Fibroblast of skin of right quadriceps (primary cell): ENCODE measurements at regions not wholly inside any gene's neighbourhood (a gene's known extent, or its start where the extent isn't known, plus 50 kb on each side); places are given as distances from the start of the nearest gene placed in this dataset.
A peak's percentile ranks its signal among the peaks of the same experiment; 100 is the strongest.

Experiments used
- DNase-seq: peaks from one replicate; pipeline ENCODE4 v3.0.0-alpha.2; 2013

DNA sequence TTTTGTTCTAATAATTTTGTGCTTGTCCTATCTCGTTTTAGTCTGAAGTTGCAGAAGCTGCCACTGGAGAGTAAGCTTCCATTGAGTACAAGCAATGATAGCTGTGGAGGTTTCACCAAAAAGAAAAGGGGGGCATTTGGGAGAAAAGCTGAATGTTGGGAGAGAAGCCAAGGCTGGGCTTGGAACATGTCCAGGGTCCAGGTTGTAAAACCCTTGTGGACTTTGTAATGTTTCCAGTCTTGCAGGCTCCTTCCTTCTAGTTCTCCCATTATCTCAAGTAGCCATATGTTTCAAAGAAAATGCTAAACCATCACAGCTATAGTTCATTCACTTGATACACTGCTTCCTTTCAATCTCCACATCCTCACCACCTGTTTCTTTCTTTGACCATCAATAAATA is 880.2 kb downstream of the NLGN4Y start:
- no peak for DNase-seq

DNA sequence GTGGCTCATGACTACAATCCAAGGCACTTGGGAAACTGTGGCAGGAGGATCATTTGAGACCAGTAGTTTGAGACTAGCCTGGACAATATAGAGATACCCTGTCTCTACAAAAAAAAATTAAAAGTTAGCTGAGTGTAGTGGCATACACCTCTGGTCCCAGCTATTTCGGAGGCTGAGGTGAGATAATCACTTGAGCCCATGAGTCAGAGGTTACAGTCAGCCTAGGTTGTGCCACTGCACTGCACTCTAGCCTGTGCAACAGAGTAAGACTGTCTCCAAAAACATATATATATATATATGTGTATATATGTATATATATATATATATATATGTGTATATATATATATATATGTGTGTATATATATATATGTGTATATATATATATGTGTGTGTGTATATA is 890.8 kb downstream of the NLGN4Y start:
- no peak for DNase-seq

DNA sequence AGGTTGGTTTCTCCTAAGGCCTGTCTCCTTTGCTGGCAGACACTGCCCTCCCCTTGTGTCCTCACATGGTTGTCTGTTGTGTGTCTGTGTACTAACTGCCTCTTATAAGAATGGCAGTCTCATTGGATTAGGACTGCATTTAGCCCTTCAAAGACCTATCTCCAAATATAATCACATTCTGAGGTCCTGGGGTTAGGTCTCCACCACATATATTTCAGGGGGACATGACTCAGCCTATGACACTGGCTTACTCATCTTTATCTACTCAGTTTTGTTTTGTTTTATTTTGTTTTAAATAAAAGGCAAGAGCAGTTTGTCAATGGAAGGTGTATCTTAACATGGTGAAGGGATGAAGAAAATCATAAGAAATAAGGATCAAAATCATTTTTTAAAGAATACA is 894.3 kb downstream of the NLGN4Y start:
- peak; percentile 24 for DNase-seq

DNA sequence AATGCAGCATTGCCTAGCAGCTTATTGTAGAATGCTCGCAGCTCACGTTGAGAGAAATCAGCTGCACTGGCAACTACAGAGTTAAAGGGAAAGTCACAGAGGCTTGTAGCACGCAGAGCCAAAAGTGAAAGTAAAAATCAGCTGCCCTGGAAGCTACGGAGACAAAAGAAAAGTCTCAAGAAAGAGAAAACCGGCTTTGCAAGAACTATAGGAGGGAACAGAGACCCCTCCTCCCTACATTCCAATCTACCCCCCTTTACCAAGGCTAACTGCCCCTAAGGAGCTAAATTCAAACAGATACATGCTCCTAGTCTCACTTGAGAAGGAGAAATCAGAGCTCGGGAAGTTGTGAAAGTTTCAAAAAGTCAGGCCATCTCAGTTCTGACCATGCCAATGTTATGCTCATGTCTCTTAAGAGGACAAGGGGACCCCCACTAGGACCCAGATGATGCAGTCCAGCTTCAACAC is 900.4 kb downstream of the NLGN4Y start:
- DNase-seq = peak; percentile 51

DNA sequence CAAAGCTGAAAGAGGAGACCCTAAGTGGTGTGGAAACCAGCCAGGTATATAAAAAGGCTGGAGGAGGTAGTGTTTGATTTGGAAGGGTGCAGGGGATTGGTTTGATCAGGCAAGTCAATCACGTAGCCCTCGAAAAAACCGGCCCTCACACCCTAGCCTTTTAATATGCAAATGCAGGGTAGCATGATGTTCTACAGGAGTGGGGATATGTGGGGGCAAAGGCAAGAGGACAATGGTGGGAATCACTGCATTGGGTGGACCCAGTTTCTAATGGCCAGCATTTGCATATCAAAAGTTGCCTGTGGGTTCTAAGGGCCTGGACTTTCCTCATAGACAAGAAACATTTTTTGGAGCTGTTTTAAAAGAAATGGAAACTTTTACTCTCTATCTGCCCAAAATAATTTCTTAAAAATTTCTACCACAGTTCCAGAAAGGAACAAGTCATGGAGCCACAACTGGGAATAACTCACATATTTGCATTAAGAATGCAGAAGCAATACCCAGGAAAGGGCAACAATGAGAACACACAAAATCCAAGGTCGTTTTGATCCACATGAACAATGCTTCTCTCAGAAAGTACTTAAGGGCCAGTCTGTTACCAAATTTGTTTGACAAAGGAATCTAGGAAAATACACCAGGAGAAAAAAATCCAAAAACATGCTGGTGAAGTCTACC is 915.8 kb downstream of the NLGN4Y start:
- DNase-seq = no peak

DNA sequence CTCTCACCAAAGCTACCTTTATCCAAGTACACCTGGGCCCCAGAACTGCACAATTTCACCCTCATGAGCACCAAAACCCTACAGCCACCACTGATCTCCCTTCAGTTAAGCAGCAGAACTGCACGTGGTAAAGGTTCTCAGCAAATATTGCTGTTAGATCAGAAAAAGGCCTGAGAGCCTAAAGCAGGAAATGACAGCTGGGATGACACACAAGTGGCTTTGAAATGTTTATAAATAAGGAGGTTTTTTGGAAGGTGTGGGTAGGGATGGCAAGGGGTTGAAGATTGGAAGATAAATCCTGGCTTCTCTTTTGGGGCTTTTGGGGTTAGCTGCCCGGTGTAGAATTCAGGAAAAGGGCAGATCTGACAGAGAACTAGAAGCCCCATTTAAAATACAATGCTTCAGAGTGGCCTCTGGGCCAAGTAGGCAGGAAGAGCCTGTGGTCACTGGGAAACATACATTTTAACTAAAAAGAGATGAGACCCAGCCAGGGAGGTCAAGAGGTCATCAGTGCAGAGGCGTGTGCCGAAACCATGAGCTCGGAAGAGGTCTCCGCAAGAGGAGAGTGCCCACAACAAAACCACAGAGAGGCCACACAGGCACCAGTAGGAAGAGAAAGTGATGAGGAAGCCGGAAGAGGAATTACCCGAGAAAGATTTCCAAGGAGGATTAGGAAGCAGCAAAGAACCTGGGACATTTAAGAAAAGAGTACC is 916.5 kb downstream of the NLGN4Y start:
- peak; percentile 17 for DNase-seq

DNA sequence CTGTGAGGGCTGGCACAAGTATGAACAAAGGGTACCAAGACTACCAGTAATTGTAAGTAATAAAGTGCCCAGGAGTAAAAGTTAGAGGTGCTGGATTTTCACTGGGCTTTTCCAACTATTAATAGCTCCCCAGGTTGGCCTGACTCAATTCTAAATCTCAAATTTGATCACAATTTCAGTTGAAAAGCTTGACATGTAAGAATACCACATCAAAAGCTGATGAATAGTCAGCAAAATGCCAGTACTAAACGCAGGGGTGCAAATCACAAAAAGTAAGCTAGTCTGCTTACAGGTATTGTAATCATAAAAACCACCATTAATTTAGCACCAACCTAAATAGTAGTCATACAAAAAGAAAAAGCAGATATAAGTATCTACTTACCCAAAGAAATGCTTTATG is 917.5 kb downstream of the NLGN4Y start:
- no peak for DNase-seq

DNA sequence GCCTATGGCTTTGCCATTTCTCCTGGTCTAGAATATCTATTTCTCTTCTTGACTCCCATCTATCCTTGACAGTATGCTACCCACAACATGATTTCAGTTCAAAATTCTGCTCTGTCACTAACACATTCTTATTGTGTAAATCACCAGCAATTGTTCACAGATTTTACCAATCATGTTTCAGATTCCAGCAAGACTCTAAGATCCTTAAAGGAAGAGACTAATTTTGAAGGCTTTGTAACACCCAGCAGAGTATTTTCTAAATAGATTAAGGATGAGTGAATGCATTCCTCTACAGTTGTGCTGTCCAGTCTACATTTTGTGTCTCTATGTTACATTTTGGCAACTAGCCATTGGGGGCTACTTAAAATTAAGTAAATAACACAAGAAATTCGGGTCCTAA is 921.5 kb downstream of the NLGN4Y start:
- DNase-seq = peak; percentile 73

DNA sequence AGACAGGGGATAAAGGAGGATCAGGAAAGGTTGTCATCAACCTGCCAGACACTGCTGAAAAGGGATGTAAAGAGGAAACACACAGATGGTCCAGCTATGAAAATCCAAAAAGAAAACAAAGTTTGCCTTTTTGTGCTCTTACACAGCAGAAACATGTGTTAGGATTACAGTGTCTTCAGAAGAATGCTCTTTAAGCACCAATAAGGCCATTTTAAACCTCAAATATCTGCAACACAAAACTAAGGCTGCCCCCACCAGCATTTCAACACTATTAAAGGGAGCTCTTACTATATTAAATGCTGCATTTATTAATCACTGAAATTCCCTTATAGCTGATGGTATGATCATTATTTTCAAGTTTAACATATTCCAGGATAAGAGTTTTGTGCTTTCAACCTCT is 922.5 kb downstream of the NLGN4Y start:
- peak; percentile 34 for DNase-seq

DNA sequence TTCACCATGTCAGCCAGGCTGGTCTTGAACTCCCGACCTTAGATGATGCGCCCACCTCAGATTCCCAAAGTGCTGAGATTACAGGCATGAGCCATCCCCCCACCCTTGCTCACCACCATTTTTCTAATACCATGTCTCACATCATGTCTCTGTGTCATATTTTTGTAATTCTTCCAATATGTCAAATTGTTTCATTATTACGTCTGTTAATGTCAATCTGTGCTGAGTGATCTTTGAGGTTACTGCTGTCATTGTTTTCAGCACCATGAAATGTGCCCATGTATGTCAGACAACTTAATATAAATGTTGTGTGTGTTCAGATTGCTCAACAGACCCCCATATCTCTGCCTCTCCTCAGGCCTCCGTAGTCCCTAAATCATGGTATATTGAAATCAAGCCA is 923.6 kb downstream of the NLGN4Y start:
- DNase-seq = no peak

DNA sequence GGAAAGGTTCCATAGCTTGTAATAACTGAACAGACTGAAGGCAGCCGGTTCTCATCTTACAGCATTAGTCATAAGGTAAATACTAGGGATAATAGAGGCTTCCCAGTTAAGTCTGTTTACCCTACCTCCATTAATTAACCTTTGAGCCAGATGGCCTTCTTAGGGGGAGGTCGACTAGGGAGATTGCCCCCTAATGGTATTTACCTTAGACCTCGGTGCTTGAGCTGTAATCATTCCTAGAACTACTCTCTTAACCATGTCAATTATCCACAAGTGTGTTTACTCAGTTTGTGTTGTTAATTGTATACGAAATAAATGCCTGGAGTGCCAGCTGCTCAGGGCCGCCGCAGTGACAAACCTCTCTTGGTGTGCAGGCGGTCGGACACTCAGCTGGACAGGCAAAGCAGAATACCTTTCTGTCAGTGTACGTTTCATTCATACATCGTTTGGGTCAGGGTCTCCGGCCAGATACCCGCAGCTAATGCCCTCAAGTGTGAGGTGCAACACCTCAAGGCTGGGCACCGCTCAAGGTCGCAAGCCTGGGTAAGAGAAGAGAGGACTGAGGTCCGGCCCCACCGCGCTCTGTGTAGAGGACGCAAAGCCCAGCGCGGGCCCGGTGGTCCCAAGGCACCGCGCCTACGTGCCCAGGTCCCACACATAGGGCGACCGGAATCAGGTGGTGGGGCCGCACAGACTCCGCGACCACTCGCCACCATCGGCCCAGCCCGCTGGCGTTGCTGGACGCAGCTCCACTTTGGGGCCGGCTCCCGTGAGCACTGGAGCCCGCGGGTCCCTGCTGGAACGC is 931.0 kb downstream of the NLGN4Y start:
- DNase-seq = peak; percentile 11

DNA sequence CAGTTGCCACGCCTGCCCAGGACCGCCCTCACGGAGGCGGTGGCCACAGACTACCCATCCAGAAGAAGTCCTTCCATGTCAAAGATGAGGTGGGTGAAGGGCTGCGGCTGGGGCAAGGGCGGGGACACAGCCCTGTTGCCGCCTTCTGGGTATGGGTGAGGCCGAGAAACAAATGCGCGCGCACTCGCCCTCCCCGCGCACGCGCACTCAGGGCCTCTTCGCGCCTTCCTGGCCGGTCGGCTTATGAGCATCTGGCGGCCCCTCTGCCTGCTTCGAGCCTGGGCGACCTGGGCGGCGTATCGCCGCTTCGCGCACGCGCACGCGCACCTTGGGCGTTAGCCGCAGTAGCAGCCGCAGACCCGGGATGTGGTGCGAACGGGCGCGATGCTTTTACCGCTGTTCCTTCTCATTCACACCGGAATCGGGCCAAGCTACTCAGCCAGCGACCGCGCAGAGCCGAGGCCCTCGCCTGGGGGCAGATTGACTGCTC is 931.7 kb downstream of the NLGN4Y start:
- peak; percentile 81 for DNase-seq

DNA sequence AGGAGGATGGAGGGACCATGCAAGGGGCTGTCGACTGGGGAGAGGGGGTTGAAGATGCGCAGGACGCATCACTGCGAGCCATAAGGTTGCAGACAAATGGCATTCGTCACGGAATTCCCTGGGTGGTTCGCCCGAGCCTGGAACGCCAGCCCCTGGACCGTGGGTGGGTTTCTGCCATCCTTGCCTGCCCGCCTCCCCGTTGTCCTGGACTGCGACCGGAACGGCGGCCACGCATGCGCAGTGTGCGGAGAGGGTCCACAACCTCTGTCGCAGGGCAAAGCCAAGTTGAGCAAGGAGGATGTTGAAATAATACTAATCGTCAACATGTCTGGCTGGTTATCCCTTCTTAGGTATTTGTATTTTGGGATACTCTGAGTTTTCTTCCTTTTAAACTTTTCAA is 932.2 kb downstream of the NLGN4Y start:
- DNase-seq = peak; percentile 9

DNA sequence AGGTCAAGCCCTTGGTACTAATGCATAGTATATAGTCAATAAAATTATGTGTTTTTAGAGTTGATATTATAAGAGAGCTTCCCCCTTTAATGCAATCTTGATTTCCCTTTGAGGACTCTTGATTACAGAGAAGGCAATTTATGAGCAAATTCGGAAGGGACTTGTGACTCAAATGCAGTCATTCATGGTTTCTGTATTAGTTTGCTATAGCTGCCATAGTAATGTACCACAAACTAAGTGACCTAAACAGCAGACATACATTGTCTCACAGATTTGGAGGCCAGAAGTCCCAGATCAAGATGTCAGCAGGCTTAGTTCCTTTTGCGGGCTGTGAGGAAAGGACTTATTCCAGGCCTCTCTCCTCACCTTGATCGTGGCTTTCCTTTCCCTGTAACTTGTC is 933.4 kb downstream of the NLGN4Y start:
- no peak for DNase-seq

DNA sequence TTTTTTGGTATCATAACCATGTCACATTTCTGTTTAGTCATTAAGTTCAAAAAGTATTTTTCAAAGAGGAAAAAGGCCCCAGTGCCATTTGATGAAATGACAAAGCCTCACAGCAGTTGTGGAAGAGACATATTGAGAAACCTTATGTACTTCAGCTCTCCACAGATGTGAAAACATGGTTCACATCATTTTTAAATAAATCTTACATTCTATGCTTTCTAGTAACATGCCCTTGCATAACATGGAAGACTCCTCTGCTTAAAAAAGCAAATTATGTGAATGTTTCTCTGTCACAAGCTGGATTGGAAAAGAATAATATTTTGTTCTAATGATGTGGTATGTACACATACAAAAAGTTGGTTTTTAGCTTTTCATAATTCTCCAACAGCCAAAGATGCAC is 934.1 kb downstream of the NLGN4Y start:
- no peak for DNase-seq

DNA sequence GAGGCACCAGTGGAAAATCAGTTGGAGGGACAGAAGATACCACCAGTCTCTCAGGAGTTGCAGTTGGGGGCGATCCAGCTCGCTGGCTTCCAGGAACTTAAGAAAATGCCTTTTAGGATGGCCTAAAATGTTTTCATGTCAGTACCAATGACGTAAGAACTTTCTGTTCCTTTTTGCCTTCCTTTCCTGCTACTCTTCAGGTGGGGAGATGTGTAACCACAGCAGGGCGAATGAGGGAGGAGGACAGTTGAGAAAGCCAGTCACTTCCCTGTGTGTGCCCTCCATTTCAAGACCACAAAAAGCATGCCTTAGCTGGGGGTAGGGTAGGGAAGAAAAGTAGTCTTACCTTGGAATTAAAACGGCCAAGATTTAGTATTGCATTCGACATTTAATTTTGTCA is 941.6 kb downstream of the NLGN4Y start:
- DNase-seq = no peak

DNA sequence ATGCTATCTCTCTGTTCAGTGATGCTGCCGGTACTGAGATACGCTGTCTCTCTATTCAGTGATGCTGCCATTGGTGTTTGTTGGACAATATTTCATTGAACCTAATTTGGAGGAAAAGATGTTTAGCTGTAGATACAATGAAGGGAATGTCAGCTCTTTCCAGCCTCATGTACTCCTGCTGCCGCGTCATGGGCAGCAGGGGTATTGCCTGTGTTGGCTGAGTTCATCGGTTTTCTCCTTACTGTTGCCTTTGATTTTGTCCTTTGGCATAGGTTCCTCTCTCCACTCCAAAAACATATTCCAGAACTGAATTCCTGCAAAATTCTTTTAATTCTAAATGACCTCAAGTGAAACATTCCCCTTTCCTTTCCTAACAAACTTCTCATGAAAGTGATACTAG is 942.6 kb downstream of the NLGN4Y start:
- no peak for DNase-seq

DNA sequence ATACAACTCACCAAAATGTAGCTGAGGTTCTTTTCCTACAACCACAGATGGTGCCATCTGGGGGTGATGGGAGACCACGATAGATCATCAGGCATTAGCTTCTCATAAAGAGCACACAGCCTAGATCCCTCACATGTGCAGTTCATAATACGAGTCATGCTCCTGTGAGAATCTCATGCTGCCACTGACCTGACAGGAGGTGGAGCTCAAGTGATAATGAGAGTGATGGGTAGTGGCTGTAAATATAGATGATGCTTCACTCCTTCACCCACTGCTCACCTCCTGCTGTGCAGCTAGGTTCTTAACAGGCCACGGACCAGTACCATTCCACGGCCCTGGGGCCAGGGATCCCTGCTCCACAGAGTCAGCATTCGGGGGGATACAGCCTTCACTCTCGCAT is 943.8 kb downstream of the NLGN4Y start:
- peak; percentile 2 for DNase-seq

DNA sequence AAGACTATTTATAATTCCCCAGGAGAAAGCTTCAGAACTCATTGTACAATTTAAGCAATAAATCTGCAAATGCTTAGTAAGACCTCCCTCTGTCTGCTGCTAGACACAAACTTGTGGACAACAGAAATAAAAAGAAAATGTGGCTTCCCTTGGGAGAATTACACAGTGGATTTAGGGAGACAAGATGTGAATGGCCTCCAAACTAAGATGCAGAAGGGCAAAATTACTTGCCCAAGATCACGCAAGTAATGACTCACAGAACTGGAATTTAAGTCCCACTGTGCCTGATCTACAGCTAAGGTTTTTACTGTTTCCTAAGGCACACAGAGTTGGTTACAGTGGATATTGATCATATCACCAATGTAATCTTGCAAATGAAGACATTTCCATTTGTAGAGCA is 947.0 kb downstream of the NLGN4Y start:
- peak; percentile 86 for DNase-seq

DNA sequence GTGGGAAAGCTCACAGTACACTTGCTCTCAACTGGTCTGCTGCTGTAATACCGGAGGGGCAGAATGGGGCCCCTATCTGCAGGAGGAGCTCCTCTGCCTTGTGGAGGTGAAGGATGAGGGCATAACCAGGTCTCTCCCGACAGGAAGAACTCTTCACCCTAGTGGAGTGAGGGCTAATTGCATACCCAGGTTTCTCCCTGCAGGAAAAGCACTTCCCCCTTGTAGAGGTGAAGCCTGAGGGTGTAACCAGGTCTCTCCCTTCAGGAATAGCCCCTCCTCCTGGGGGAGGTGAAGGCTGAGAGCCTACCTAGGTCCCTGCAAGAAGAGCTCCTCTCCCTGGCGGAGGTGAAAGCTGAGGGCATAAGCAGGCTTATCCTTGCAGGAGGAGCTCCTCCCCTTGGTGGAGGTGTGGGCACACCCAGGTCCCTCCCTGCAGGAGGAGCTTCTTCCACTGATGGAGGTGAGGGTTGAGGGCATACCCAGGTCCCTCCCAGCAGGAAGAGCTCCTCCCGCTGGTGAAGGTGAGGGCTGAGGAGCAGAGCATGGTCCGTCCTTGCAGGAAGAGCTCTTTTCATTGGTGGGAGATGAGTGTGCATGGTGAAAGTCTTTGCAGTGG is 954.1 kb downstream of the NLGN4Y start:
- no peak for DNase-seq

DNA sequence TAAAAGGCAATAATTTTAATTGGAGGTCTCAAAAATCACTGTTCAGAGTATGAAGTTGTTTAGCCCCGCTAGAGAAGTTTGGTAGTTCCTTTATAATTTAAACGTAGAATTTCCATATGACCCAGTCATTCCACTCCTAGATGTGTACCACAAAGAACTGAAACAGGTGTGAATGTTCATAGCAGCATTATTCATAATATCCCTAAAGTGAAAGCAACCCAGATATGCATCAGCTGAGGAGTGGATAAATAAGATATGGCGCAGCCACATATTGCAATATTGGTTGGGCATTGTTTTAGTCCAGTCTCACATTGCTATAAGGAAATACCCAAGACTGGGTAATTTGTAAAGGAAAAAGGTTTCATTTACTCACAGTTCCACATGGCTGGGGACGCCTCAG is 976.2 kb downstream of the NLGN4Y start:
- no peak for DNase-seq

DNA sequence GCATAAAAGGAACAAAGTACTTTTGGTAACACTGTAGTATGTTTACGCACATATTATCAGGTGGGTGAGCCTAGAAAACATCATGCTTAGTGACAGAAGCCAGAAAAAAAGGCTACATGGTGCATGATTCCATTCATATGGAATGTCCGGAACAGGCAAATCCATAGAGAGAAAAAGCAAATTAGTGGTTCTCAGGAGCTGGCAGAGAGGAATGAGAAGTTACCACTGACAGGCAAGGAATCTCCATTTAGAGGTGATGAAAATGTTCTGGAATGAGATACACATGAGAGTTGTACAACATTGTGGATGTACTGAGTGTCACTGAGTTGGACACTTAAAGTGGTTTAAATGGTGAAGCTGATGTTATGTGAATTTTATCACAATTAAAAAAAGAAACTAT is 976.9 kb downstream of the NLGN4Y start:
- DNase-seq = peak; percentile 31

DNA sequence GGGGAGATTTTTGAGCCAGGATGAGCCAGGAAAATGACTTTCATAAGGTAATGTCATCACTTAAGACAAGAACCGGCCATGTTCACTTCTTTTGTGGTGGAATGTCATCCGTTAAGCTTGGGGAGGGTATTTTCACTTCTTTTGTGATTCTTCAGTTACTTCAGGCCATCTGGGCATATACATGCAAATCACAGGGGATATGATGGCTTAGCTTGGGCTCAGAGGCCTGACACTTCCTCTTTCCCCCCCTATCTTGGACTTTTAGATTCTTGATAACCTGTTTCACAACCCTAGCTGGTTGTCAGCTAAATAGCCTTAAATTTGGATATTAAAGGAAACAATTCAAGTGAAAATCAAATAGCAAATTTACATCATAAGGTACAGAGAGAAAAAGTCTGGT is 986.0 kb downstream of the NLGN4Y start:
- DNase-seq = no peak
